ENCODE measurements at regions not wholly inside any gene's neighbourhood (a gene's known extent, or its start where the extent isn't known, plus 50 kb on each side); places are given as distances from the start of the nearest gene placed in this dataset.

GRCh38 chr4:8794491-8794890 lies 77.1 kb downstream of the HMX1 start (continued):
- TF ChIP-seq CHD7 (IDR thresholded peaks at IDR 0.05; ENCODE audit: insufficient replicate concordance, low read length), result no peak
- no peak for TF ChIP-seq EGR1 (IDR thresholded peaks at IDR 0.05; ENCODE audit: borderline replicate concordance, low read depth, low read length)
- no peak for TF ChIP-seq SUZ12 (IDR thresholded peaks at IDR 0.05; ENCODE audit: low read length)
- no peak for TF ChIP-seq CHD1 (IDR thresholded peaks at IDR 0.05; ENCODE audit: low read depth, low read length)
- TF ChIP-seq CBX5 (IDR thresholded peaks at IDR 0.05; ENCODE audit: low read depth, low read length), result no peak
- TF ChIP-seq MAX (IDR thresholded peaks at IDR 0.05), result no peak
- no peak for TF ChIP-seq GTF2F1 (IDR thresholded peaks at IDR 0.05; ENCODE audit: borderline replicate concordance, low read depth, low read length)

Data from H1 (cell line).